ENCODE measurements at regions not wholly inside any gene's neighbourhood (a gene's known extent, or its start where the extent isn't known, plus 50 kb on each side); places are given as distances from the start of the nearest gene placed in this dataset.

- Histone ChIP-seq H3K27me3 (ENCODE audit: control insufficient read depth, insufficient read depth, low read length, poor library complexity, severe bottlenecking) (no peaks in the 10 kb centered on the region), H3K9ac (ENCODE audit: extremely low read depth, low read length, poor library complexity, severe bottlenecking) (no peak overlapping the region), H3K9me3 (ENCODE audit: control insufficient read depth, low read length) (peaks cover 11% of the 10 kb centered on the region), H3K27ac (ENCODE audit: low read depth, low read length) (no peak overlapping the region), H3K4me3 (ENCODE audit: low read length) (no peak overlapping the region), H3K36me3 (ENCODE audit: control insufficient read depth, insufficient read depth, low read length) (no peaks in the 10 kb centered on the region), H3K4me1 (ENCODE audit: control insufficient read depth, insufficient read depth, low read length) (no peaks in the 10 kb centered on the region)
- peaks cover 3% of the 10 kb centered on the region for H3K36me3 Mint-ChIP-seq (ENCODE audit: low read depth)
- no peaks in the 10 kb centered on the region for H3K4me1 Mint-ChIP-seq
- no peak for DNase-seq
- 86 to 94% methylated on average over 3 of the region's 3 CpGs for WGBS, 2 experiments (ENCODE audit: insufficient coverage in 1 of 2, insufficient read length in 1 of 2)
- peaks cover 36% of the 10 kb centered on the region for H3K9me3 Mint-ChIP-seq
- TF ChIP-seq CTCF (conservative IDR thresholded peaks at IDR 0.05), result no peak
- H3K27me3 Mint-ChIP-seq (ENCODE audit: insufficient read depth), result no peaks in the 10 kb centered on the region
- H3K27ac Mint-ChIP-seq, result no peak overlapping the region
- H3K4me3 Mint-ChIP-seq, result no peak overlapping the region
Measured at GRCh38 chr3:144754076-144754783, 782.6 kb downstream of the DIPK2A start.

- H3K27ac Mint-ChIP-seq, result no peak overlapping the region
- H3K36me3 Mint-ChIP-seq (ENCODE audit: low read depth), result no peaks in the 10 kb centered on the region
- no peak for TF ChIP-seq CTCF (conservative IDR thresholded peaks at IDR 0.05)
- no peak overlapping the region for H3K4me3 Mint-ChIP-seq
- H3K4me3 ChIP-seq (ENCODE audit: low read length), result no peak overlapping the region
- WGBS, 2 experiments (ENCODE audit: insufficient coverage in 1 of 2, insufficient read length in 1 of 2), result 95 to 100% methylated on average over 5 to 27 of the region's 27 CpGs
- no peak for DNase-seq
- no peaks in the 10 kb centered on the region for H3K4me1 ChIP-seq (ENCODE audit: control insufficient read depth, insufficient read depth, low read length)
- peaks cover 25% of the 10 kb centered on the region for H3K9me3 Mint-ChIP-seq
- H3K27ac ChIP-seq (ENCODE audit: low read depth, low read length), result no peak overlapping the region
- H3K27me3 Mint-ChIP-seq (ENCODE audit: insufficient read depth), result no peaks in the 10 kb centered on the region
- H3K27me3 ChIP-seq (ENCODE audit: control insufficient read depth, insufficient read depth, low read length, poor library complexity, severe bottlenecking), result no peaks in the 10 kb centered on the region
- no peaks in the 10 kb centered on the region for H3K4me1 Mint-ChIP-seq
- no peaks in the 10 kb centered on the region for H3K36me3 ChIP-seq (ENCODE audit: control insufficient read depth, insufficient read depth, low read length)
- H3K9me3 ChIP-seq (ENCODE audit: control insufficient read depth, low read length), result peaks cover 11% of the 10 kb centered on the region
- H3K9ac ChIP-seq (ENCODE audit: extremely low read depth, low read length, poor library complexity, severe bottlenecking), result no peak overlapping the region
Measured at GRCh38 chr3:144756704-144757440, 785.2 kb downstream of the DIPK2A start.

- peaks cover 21% of the 10 kb centered on the region for H3K9me3 Mint-ChIP-seq
- Histone ChIP-seq H3K27ac (ENCODE audit: low read depth, low read length) (no peak overlapping the region), H3K4me1 (ENCODE audit: control insufficient read depth, insufficient read depth, low read length) (no peaks in the 10 kb centered on the region), H3K9me3 (ENCODE audit: control insufficient read depth, low read length) (peaks cover 11% of the 10 kb centered on the region), H3K36me3 (ENCODE audit: control insufficient read depth, insufficient read depth, low read length) (no peaks in the 10 kb centered on the region), H3K4me3 (ENCODE audit: low read length) (no peak overlapping the region), H3K27me3 (ENCODE audit: control insufficient read depth, insufficient read depth, low read length, poor library complexity, severe bottlenecking) (no peaks in the 10 kb centered on the region), H3K9ac (ENCODE audit: extremely low read depth, low read length, poor library complexity, severe bottlenecking) (no peak overlapping the region)
- H3K27me3 Mint-ChIP-seq (ENCODE audit: insufficient read depth), result no peaks in the 10 kb centered on the region
- no peak for TF ChIP-seq CTCF (conservative IDR thresholded peaks at IDR 0.05)
- no peak for DNase-seq
- no peaks in the 10 kb centered on the region for H3K36me3 Mint-ChIP-seq (ENCODE audit: low read depth)
- H3K27ac Mint-ChIP-seq, result no peak overlapping the region
- H3K4me1 Mint-ChIP-seq, result no peaks in the 10 kb centered on the region
- 93% methylated on average over 2 of the region's 2 CpGs; no CpG with 5 or more reads in 1 of the 2 experiments for WGBS, 2 experiments (ENCODE audit: insufficient coverage in 1 of 2, insufficient read length in 1 of 2)
- H3K4me3 Mint-ChIP-seq, result no peak overlapping the region
Measured at GRCh38 chr3:144760831-144761230, 789.2 kb downstream of the DIPK2A start.
